Stimulated activated CD4-positive, alpha-beta T cell treated with anti-CD3 and anti-CD28 coated beads, Interleukin-4, amount 100 ng/mL, for 24 hours (primary cell): ENCODE measurements at regions not wholly inside any gene's neighbourhood (a gene's known extent, or its start where the extent isn't known, plus 50 kb on each side); places are given as distances from the start of the nearest gene placed in this dataset.
"Not testable (repeated sequence)": the region's sequence is repeated elsewhere in the genome, so short reads cannot be mapped to it uniquely, and the experiment has no call there.

Experiments used
- DNase-seq: peaks from one replicate; pipeline ENCODE4 v3.0.0-alpha.2; 2020

DNA sequence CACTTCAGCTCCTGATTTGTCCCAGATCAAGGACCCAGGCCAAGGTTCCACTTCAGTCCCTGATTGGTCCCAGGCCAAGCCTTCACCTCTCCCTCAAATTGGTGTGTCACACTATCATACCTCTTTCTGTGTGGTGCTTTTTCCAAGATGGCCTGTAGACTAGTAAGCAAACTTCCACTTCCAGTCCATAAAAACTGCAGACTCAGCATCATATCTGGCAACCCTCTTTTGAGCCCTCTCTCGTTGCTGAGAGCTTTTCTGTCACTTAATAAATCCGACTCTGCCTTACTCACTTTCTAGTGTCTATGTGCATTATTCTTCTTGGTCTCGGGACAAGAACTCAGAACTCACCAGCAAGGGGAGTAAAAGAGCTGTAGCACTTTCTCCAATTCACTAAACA, 1395.1 kb downstream of the LRFN5 start:
- no peak for DNase-seq

GRCh38 chr14:42994051-42994736, 1387.5 kb downstream of the LRFN5 start:
- no peak for DNase-seq

- no peak for DNase-seq
These were observed 1386.3 kb downstream of the LRFN5 start for GRCh38 chr14:42992930-42993329.

GRCh38 chr14:42980419-42980818, 1373.7 kb downstream of the LRFN5 start:
- DNase-seq = no peak

DNA sequence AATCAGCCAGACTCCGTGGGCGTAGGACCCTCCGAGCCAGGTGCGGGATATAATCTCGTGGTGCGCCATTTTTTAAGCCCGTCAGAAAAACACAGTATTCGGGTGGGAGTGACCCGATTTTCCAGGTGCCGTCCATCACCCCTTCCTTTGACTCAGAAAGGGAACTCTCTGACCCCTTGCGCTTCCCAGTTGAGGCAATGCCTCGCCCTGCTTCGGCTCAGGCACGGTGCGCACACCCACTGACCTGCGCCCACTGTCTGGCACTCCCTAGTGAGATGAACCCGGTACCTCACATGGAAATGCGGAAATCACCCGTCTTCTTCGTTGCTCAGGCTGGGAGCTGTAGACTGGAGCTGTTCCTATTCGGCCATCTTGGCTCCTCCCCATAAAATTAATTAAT, 1366.5 kb downstream of the LRFN5 start:
- not testable (repeated sequence) for DNase-seq

DNA sequence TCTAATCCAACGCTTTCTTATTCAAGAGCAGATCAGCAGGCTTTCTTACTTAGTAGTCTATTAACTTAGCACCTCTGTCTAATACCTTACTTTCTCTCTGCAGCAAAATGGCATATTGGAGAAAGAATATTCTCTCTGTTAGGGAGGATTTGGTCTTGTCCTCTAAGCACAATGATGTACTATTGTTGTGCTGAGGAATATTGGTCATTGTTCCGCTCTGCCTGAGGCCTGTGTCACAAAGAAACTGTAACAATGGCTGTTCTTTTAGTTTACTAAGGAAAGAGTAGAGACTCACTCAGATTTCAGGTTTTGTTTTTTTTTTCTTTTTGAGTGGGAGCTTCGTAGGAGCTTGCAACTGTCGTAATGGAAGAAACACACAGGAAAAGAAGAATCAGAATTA, 1358.8 kb downstream of the LRFN5 start:
- no peak for DNase-seq

GRCh38 chr14:42961509-42961908, 1354.8 kb downstream of the LRFN5 start:
- DNase-seq = no peak

DNA sequence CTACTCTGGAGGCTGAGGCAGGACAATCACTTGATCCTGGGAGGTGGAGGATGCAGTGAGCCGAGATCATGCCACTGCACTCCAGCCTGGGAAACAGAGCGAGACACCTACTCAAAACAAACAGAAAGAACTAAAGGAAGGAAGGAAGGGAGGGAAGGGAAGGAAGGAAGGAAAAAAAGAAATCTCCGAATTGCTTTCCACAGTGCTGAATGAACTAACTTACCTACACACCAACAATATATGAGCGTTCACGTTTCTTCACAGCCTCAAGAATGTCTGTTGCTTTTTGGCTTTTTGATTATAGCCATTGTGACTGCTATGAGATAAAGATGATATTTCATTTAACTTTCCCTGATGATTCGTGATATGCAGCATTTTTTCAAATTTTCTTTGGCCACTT, 1343.7 kb downstream of the LRFN5 start:
- DNase-seq = no peak

DNA sequence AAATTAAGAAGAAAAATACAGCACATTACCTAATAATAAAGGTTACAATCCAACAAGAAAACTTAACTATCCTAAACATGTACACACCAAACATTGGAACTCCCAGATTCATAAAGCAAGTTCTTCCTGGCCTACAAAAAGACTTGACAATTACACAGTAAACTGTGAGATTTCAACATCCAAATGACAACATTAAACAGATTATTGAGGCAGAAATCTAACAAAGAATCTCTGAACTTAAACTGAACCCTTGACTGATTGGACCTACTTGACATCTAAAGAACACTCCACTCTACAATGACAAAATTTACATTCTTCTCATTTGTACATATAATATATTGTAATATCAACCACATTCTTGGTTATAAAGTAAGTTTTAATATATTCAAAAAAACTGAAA, 1341.3 kb downstream of the LRFN5 start:
- DNase-seq = no peak

DNA sequence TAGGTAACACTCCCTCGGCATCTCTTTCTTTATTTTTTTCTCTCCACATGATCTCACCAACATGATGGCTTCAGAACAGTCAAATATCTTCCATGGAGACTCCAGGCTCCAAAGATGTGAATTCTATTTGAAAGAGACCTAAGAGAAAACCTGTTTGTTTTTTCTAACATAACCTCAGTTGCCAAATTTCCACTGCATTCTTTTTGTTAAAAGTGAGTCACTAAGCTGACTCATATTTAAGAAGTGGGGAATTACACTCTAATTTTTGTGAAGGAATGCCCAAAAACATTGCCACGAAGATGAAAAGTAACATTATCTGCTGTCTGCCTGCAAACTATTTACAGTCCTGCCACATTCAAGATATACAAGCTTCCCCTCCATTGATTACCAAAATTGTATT, 1337.6 kb downstream of the LRFN5 start:
- no peak for DNase-seq

GRCh38 chr14:42931308-42931707, 1324.6 kb downstream of the LRFN5 start:
- no peak for DNase-seq

DNA sequence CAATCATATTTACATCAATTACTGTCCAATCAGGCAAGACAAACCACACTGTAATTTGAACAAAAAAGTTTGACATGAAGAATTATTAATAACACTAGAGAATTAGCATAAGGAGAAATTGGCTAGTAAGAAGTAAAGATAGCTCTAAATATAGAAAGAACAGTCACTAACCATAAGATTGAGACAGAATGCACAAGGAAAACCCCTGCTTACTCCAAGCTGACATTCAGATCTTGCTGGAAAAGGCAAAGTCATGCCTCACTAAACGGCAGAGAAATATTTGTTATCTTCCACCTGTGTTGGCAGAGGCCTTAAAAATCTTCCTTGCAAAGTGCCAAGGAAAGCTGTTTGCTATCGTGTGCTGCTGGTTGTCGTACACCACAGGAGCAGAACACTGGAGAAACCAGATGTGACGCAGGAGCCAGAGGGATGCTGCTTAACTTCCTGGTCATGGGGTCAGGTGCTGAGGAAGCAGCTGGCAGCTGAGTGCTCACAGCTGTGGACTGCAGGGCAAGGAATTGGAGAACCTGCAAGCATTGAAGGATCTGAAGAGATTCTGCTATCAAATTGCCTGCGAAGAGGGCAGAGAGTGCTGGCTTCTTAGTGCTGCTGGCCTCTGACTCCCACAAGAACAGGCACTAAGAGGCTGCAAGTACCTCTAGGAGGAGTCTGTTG, 1323.3 kb downstream of the LRFN5 start:
- DNase-seq = no peak

DNA sequence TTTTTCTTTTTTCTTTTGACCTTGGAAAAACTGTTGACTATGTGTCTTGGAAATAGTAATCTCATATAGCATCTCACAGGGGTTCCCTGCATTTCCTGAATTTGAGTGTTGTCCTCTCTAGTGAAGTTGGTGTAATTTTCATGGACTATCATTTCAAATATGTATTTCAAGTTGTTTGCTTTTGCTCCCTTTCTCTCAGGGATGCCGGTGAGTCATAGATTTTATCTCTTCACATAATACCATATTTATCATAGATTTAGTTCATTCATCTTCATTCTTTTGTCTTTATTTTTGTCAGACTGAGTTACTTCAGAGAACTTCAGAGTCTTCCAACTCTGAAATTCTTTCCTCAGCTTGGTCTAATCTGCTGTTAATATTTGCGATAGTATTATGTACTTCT, 1320.6 kb downstream of the LRFN5 start:
- no peak for DNase-seq

DNA sequence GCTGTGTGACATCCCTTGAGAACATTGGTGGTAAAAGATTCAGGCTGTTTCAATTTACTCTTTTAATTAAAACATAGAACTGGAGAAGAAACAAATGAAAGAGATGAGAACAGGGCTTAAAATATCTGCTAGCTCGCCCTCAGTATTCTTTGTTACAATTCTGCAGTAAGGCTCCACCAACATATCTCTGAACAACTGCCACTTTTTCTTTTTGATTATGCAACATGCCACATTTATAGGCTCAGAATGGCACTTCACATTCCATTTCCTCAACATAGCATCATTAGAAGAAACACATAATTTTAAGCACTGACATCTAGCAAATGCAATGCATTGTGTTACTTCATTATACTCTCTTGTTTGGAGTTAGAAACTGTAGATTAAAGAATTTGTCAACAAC, 1315.2 kb downstream of the LRFN5 start:
- DNase-seq = no peak

- DNase-seq = no peak
These were observed 1311.9 kb downstream of the LRFN5 start for GRCh38 chr14:42918615-42919014.

DNA sequence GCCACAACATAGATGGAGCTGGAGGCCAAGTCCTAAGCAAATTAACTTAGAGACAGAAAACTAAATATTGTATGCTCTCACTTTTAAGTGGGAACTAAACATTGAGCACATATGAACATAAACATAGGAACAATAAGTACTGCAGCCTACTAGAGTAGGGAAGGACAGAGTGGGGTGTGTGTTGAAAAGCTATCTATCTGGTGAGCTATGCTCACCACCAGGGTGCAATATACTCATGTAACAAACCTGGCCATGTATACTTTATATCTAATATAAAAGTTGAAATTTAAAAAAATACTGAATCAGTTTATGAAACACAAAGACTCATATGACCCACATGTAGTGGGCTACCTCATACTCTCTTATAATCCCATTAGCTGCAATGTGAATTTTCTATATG, 1305.0 kb downstream of the LRFN5 start:
- DNase-seq = no peak

GRCh38 chr14:42909659-42910058, 1303.0 kb downstream of the LRFN5 start:
- DNase-seq = no peak

- no peak for DNase-seq
These were observed 1286.5 kb downstream of the LRFN5 start for GRCh38 chr14:42893183-42893582.

- DNase-seq = no peak
These were observed 1277.4 kb downstream of the LRFN5 start for GRCh38 chr14:42884100-42884499.

DNA sequence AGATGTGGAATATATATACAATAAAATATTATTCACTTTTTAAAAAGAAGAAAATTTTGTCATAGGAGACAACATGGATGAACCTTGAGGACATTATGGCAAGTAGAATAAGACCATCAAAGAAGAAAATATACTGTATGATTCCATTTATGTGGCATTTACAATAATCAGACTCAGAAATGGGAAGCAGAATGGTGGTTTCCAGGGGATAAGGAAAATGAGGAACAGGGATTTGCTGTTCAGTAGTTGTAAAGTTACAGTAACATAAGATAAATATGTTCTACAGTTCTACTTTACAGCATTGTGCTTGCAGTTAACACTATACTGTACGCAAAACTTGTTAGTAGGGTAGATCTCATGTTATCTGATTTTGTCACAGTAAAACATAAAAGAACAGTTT, 1271.0 kb downstream of the LRFN5 start:
- DNase-seq = no peak

DNA sequence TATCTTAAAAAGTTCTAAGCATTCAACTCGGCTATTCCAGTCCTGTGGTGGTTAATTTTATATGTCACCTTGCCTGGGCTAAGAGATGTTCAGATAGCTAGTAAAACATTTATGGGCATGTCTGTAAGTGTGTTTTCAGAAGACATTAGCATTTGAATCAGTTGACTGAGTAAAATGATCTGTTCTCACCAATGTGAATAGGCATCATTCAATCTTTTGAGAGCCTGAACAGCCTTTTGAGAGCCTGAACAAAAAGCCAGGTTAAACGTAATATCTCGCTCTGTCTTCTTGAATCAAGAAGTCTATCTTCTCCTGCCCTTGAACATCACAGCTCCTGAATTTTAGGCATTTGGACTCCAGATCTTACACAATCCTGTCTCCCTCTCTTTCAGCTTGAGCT, 1266.1 kb downstream of the LRFN5 start:
- DNase-seq = no peak

DNA sequence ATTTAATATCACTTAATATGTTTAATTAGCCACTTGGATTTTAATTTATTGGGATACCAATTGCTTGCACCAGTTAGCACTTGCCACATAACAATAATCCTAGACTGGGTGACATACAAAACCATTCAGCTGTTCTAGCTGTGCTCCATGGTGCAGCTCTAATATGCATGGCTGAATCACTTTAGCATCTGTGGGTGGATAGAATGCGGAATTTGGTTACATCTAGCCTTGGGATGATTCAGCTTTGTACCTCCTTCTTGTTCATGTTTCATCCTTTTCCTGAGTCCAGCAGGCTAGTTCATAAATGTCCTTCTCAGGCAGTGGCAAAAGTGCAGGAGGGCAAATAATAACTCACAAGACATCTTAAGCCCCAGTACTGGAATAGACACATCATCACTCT, 1263.0 kb downstream of the LRFN5 start:
- no peak for DNase-seq

- DNase-seq = no peak
These were observed 1255.4 kb downstream of the LRFN5 start for GRCh38 chr14:42862114-42862513.

DNA sequence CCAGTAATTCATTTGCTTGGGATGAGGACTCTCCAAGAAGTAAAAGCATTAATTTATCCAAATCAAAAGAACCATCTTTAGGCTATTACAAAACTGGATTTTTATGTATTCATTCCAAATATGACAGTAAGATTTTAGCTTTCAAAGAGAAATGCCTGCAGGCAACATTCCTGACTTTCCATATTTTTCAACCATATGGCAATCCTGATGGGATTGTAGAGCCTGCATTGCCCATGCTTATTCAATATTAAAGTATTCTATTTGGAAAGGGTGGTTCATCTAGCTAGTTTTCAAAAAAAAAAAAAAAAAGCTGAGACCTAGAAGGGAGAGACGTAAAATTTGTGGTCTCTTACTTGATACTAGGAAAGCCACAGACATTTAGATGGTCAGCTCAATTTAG, 1253.7 kb downstream of the LRFN5 start:
- DNase-seq = no peak

DNA sequence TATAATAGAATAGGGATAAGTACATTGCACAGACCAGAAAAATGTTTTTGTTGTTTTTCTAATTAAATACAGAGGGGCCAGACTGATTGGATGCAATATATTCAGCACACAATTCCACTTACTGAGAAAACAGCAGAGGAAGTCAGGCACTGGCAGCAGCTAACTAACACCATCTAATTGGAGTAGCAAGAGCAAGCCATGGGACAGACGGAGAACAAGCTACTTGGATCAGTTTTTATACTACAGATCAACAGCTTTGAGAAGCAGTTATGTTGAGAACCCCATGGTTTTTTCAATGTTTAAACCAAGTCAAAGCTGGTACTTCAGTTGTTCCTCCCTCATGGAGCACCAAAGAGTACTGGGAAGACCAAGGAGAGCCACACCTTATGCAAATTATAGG, 1249.4 kb downstream of the LRFN5 start:
- no peak for DNase-seq
